IMR-90 (cell line): ENCODE measurements at regions not wholly inside any gene's neighbourhood (a gene's known extent, or its start where the extent isn't known, plus 50 kb on each side); places are given as distances from the start of the nearest gene placed in this dataset.

Experiments
- ATAC-seq: fragments of 200-7000 bp; cut with Tn5 transposase; 2 replicates; pipeline ENCODE4 v1.9.1; 2020; ENCODE audit warnings: low read depth, mild to moderate bottlenecking, moderate library complexity
- BruUV-seq: library from RNA; stranded (reverse); fragments of 400-500 nt; replicated peaks from 2 replicates; lab custom pipeline; 2021; lab: Mats Ljungman, UMichigan
- CTCF ChIA-PET: fragments of 300-600 bp; formaldehyde crosslinking; extraction: SDS; loops from one replicate; lab custom pipeline; 2021; ENCODE audit warnings: antibody characterized with exemption; lab: Yijun Ruan, JAX
- POLR2A ChIA-PET: fragments of 300-600 bp; sonication (Branson Sonifier 250); formaldehyde crosslinking; loops from one replicate; lab custom pipeline; 2022; ENCODE audit warnings: antibody characterized with exemption; ENCODE audit not compliant: unreplicated experiment; lab: Charles Lee
- DNase-seq: peaks from one replicate; pipeline ENCODE4 v3.0.0; 2013
- H2AFZ ChIP-seq: replicated peaks from 2 replicates; pipeline ENCODE3; 2013; ENCODE audit warnings: low read length, mild to moderate bottlenecking; ENCODE audit not compliant: poor library complexity
- H2AK5ac ChIP-seq: 2 replicates; pipeline ENCODE4 v1.6.1; 2013; ENCODE audit warnings: low read depth, low read length, inconsistent platforms
- H2AK9ac ChIP-seq: replicated peaks from 2 replicates; pipeline ENCODE3; 2013; ENCODE audit warnings: mild to moderate bottlenecking, low read depth, low read length, moderate library complexity; ENCODE audit not compliant: poor library complexity
- H2BK120ac ChIP-seq: 2 replicates; pipeline ENCODE4 v1.6.1; 2013; ENCODE audit warnings: low read depth, low read length, inconsistent platforms
- H2BK15ac ChIP-seq: 3 replicates; pipeline ENCODE4 v1.6.1; 2013; ENCODE audit warnings: low read depth, low read length, inconsistent platforms
- H2BK20ac ChIP-seq: 2 replicates; pipeline ENCODE4 v1.6.1; 2013; ENCODE audit warnings: low read depth, mild to moderate bottlenecking, inconsistent platforms, low read length, moderate library complexity
- H2BK5ac ChIP-seq: 2 replicates; pipeline ENCODE4 v1.6.1; 2013; ENCODE audit warnings: mild to moderate bottlenecking, low read depth, low read length, inconsistent platforms; ENCODE audit not compliant: poor library complexity, severe bottlenecking
- H3K14ac ChIP-seq: replicated peaks from 2 replicates; pipeline ENCODE4 v1.6.1; 2013; ENCODE audit warnings: low read depth, low read length, inconsistent platforms
- H3K18ac ChIP-seq: 2 replicates; pipeline ENCODE4 v1.6.1; 2013; ENCODE audit warnings: low read depth, low read length, control low read depth
- H3K23ac ChIP-seq: 2 replicates; pipeline ENCODE4 v1.6.1; 2013; ENCODE audit warnings: low read depth, low read length, inconsistent platforms
- H3K27ac ChIP-seq: 2 replicates; pipeline ENCODE4 v1.5.1; 2013; ENCODE audit warnings: mild to moderate bottlenecking, control low read depth, low read length; ENCODE audit not compliant: insufficient read depth
- H3K27me3 ChIP-seq: 2 replicates; pipeline ENCODE4 v1.6.1; 2013; ENCODE audit warnings: low read length; ENCODE audit not compliant: control insufficient read depth, insufficient read depth
- H3K36me3 ChIP-seq: 2 replicates; pipeline ENCODE4 v1.6.1; 2013; ENCODE audit warnings: low read length, mixed read lengths; ENCODE audit not compliant: control insufficient read depth, insufficient read depth
- H3K4ac ChIP-seq: 2 replicates; pipeline ENCODE4 v1.6.1; 2013; ENCODE audit warnings: low read depth, low read length, inconsistent platforms
- H3K4me1 ChIP-seq: 2 replicates; pipeline ENCODE4 v1.6.1; 2013; ENCODE audit warnings: low read length, mixed read lengths; ENCODE audit not compliant: control insufficient read depth, insufficient read depth
- H3K4me2 ChIP-seq: 2 replicates; pipeline ENCODE4 v1.6.1; 2013; ENCODE audit warnings: low read depth, mild to moderate bottlenecking, control low read depth, low read length, moderate library complexity
- H3K4me3 ChIP-seq: 2 replicates; pipeline ENCODE4 v1.5.1; 2013; ENCODE audit warnings: low read depth, mild to moderate bottlenecking, control low read depth, low read length, moderate library complexity; ENCODE audit not compliant: insufficient read depth
- H3K56ac ChIP-seq: 2 replicates; pipeline ENCODE4 v1.6.1; 2013; ENCODE audit warnings: low read length, inconsistent platforms; ENCODE audit not compliant: insufficient read depth; ENCODE audit errors: extremely low read depth
- H3K79me1 ChIP-seq, 2 experiments: 2 replicates each; pipeline ENCODE4 v1.6.1; 2013; ENCODE audit warnings: low read length in 2 of 2, inconsistent platforms in 1 of 2, low read depth in 1 of 2
- H3K9ac ChIP-seq: 2 replicates; pipeline ENCODE4 v1.6.1; 2013; ENCODE audit warnings: low read depth, low read length, control low read depth
- H3K9me1 ChIP-seq: 2 replicates; pipeline ENCODE4 v1.6.1; 2013; ENCODE audit warnings: low read length, inconsistent platforms; ENCODE audit not compliant: insufficient read depth
- H3K9me3 ChIP-seq: 2 replicates; pipeline ENCODE4 v1.6.1; 2013; ENCODE audit warnings: low read length; ENCODE audit not compliant: control insufficient read depth, insufficient read depth
- H4K20me1 ChIP-seq: 2 replicates; pipeline ENCODE4 v1.6.1; 2013; ENCODE audit warnings: low read length, inconsistent platforms; ENCODE audit not compliant: insufficient read depth
- H4K5ac ChIP-seq: 2 replicates; pipeline ENCODE4 v1.6.1; 2013; ENCODE audit warnings: mild to moderate bottlenecking, low read depth, low read length, control low read depth
- H4K8ac ChIP-seq, 2 experiments: 2 replicates each; pipeline ENCODE4 v1.6.1; 2013; ENCODE audit warnings: low read depth in 2 of 2, low read length in 2 of 2, control low read depth in 1 of 2, inconsistent platforms in 1 of 2
- H4K91ac ChIP-seq: 2 replicates; pipeline ENCODE4 v1.6.1; 2013; ENCODE audit warnings: low read depth, low read length, inconsistent platforms; ENCODE audit not compliant: insufficient read depth
- FOS ChIP-seq: fragments of 150-350 bp; IDR thresholded peaks from 2 replicates; pipeline ENCODE4 v1.6.1; 2016; ENCODE audit warnings: low read depth, low read length
- MXI1 ChIP-seq: IDR thresholded peaks from 2 replicates; pipeline ENCODE4 v1.6.1; 2012; ENCODE audit warnings: low read depth, mild to moderate bottlenecking, low read length, moderate library complexity, borderline replicate concordance
- RAD21 ChIP-seq: IDR thresholded peaks from 2 replicates; pipeline ENCODE4 v1.6.1; 2012; ENCODE audit warnings: low read length, improper control_type of control experiment
- WGBS, 2 experiments: methylation state at CpG; one replicate each; pipeline versions ENCODE4 v1.1.5 to v1.1.7; 2013; ENCODE audit warnings: missing lambda C conversion rate in 2 of 2; ENCODE audit not compliant: insufficient read length in 1 of 2; ENCODE audit errors: extremely low coverage in 2 of 2; 5-methylcytosine and 5-hydroxymethylcytosine counted together
- dilution Hi-C: fragments of 300-500 bp; cut with HindIII; formaldehyde crosslinking; loops from one replicate; pipeline ENCODE4 v1.14.3; 2018; ENCODE audit warnings: low sequenced_read_pairs; ENCODE audit not compliant: unreplicated experiment
- in situ Hi-C: fragments of 300-500 bp; cut with MboI; formaldehyde crosslinking; loops from 3 replicates; pipeline ENCODE4 v1.14.3; 2019; ENCODE audit warnings: low sequenced_read_pairs, inconsistent platforms, mixed read lengths
- intact Hi-C: fragments of 100-400 bp; cut with micrococcal nuclease; formaldehyde crosslinking; loops from 2 replicates; pipeline ENCODE4 v1.10.0; 2022

GRCh38 chr1:56146449-56146848 is 432.9 kb downstream of the PLPP3 start:
- dilution Hi-C loops (no loop called here), in situ Hi-C loops (no loop called here), intact Hi-C loops (no loop called here)
- H3K4me1 ChIP-seq: no peaks in the 10 kb centered on the region; the same call in 1 of the 2 replicates
- CTCF ChIA-PET: interaction anchor here (1.7 kb wide), 1 partner anchor 8 kb away, joined by 6 read pairs; no protein-coding TSS in a partner anchor
- no peak for TF ChIP-seq MXI1
- TF ChIP-seq FOS: no peak
- no peak for TF ChIP-seq RAD21
- no peak overlapping the region for H2AK5ac ChIP-seq
- H3K79me1 ChIP-seq: no peaks in the 10 kb centered on the region
- H2AFZ ChIP-seq: no peak overlapping the region
- H4K91ac ChIP-seq: no peak overlapping the region
- H3K4ac ChIP-seq: no peak overlapping the region
- no TSS peak for BruUV-seq
- no peak overlapping the region for H3K23ac ChIP-seq
- H3K27ac ChIP-seq: no peak overlapping the region; the same call in 1 of the 2 replicates
- no peaks in the 10 kb centered on the region for H3K9me1 ChIP-seq
- H4K5ac ChIP-seq: no peak overlapping the region
- H3K18ac ChIP-seq: no peak overlapping the region
- no peak overlapping the region for H4K8ac ChIP-seq
- H3K14ac ChIP-seq: no peak overlapping the region
- no peaks in the 10 kb centered on the region for H4K20me1 ChIP-seq
- no peak overlapping the region for H3K4me3 ChIP-seq
- H3K9ac ChIP-seq: no peak overlapping the region
- no peak overlapping the region for H2BK120ac ChIP-seq
- H2BK20ac ChIP-seq: no peak overlapping the region
- H2AK9ac ChIP-seq: no peak overlapping the region
- H2BK5ac ChIP-seq: no peak overlapping the region
- H3K9me3 ChIP-seq: no peaks in the 10 kb centered on the region
- H3K36me3 ChIP-seq: no peaks in the 10 kb centered on the region
- no peaks in the 10 kb centered on the region for H3K27me3 ChIP-seq
- no CpG with 5 or more reads among the region's 2 CpGs for WGBS, 2 experiments
- DNase-seq: peak; percentile 76
- H2BK15ac ChIP-seq: no peak overlapping the region
- no peak overlapping the region for H3K4me2 ChIP-seq
- POLR2A ChIA-PET: no interaction called here
- no peak overlapping the region for H3K56ac ChIP-seq
- peak; percentile 71 for ATAC-seq
